Fibroblast of lung (primary cell): ENCODE measurements at regions not wholly inside any gene's neighbourhood (a gene's known extent, or its start where the extent isn't known, plus 50 kb on each side); places are given as distances from the start of the nearest gene placed in this dataset.

Source experiments
- EZH2 ChIP-seq: IDR thresholded peaks from 2 replicates; pipeline ENCODE4 v1.5.1; 2012; ENCODE audit warnings: low read length, control low read depth, mild to moderate bottlenecking; ENCODE audit errors: missing control alignments
- TF ChIP-seq, protein P1 (sequence below), 2 donors: IDR thresholded peaks in 1 of 2; conservative IDR thresholded peaks in 1 of 2; 1 replicate in 1 of 2; 2 replicates in 1 of 2; pipeline ENCODE4 v1.5.1; 2011 to 2012; ENCODE audit warnings: low read length in 2 of 2, control low read depth in 1 of 2, inconsistent platforms in 1 of 2, low read depth in 1 of 2, mild to moderate bottlenecking in 1 of 2

GRCh38 chr5:170443624-170444023, 54.5 kb upstream of the KCNMB1 start:
- TF ChIP-seq, protein P1, sequence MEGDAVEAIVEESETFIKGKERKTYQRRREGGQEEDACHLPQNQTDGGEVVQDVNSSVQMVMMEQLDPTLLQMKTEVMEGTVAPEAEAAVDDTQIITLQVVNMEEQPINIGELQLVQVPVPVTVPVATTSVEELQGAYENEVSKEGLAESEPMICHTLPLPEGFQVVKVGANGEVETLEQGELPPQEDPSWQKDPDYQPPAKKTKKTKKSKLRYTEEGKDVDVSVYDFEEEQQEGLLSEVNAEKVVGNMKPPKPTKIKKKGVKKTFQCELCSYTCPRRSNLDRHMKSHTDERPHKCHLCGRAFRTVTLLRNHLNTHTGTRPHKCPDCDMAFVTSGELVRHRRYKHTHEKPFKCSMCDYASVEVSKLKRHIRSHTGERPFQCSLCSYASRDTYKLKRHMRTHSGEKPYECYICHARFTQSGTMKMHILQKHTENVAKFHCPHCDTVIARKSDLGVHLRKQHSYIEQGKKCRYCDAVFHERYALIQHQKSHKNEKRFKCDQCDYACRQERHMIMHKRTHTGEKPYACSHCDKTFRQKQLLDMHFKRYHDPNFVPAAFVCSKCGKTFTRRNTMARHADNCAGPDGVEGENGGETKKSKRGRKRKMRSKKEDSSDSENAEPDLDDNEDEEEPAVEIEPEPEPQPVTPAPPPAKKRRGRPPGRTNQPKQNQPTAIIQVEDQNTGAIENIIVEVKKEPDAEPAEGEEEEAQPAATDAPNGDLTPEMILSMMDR (conservative IDR thresholded peaks at IDR 0.05 in 1 of 2, IDR thresholded peaks at IDR 0.05 in 1 of 2; ENCODE audit: low read depth in 1 of 2, low read length in 2 of 2): no peak
- no peak for TF ChIP-seq EZH2
